Fibroblast of lung (primary cell): ENCODE measurements at regions not wholly inside any gene's neighbourhood (a gene's known extent, or its start where the extent isn't known, plus 50 kb on each side); places are given as distances from the start of the nearest gene placed in this dataset.

Experiments
- CTCF ChIP-seq, 2 donors: IDR thresholded peaks in 1 of 2; conservative IDR thresholded peaks in 1 of 2; 1 replicate in 1 of 2; 2 replicates in 1 of 2; pipeline ENCODE4 v1.5.1; 2011 to 2012; ENCODE audit warnings: low read length in 2 of 2, control low read depth in 1 of 2, inconsistent platforms in 1 of 2, low read depth in 1 of 2, mild to moderate bottlenecking in 1 of 2
- EZH2 ChIP-seq: IDR thresholded peaks from 2 replicates; pipeline ENCODE4 v1.5.1; 2012; ENCODE audit warnings: low read length, control low read depth, mild to moderate bottlenecking; ENCODE audit errors: missing control alignments

- TF ChIP-seq CTCF (conservative IDR thresholded peaks at IDR 0.05 in 1 of 2, IDR thresholded peaks at IDR 0.05 in 1 of 2; ENCODE audit: low read depth in 1 of 2, low read length in 2 of 2) (no peak), EZH2 (no peak)
These were observed 318.9 kb downstream of the IPMK start for GRCh38 chr10:57948796-57949195.
